ENCODE measurements at regions not wholly inside any gene's neighbourhood (a gene's known extent, or its start where the extent isn't known, plus 50 kb on each side); places are given as distances from the start of the nearest gene placed in this dataset.
"Not testable (repeated sequence)": the region's sequence is repeated elsewhere in the genome, so short reads cannot be mapped to it uniquely, and the experiment has no call there.

GRCh38 chr3:147675761-147676160 lies 266.6 kb downstream of the ZIC1 start:
- DNase-seq = no peak

GRCh38 chr3:147680837-147681483 lies 271.8 kb downstream of the ZIC1 start:
- no peak for DNase-seq

- DNase-seq = no peak
Observed at GRCh38 chr3:147688868-147689267, 279.7 kb downstream of the ZIC1 start.

- DNase-seq = no peak
Observed at GRCh38 chr3:147699175-147699838, 290.1 kb downstream of the ZIC1 start.

- no peak for DNase-seq
Observed at GRCh38 chr3:147701195-147701594, 292.0 kb downstream of the ZIC1 start.

- no peak for DNase-seq
Observed at GRCh38 chr3:147702509-147702908, 293.3 kb downstream of the ZIC1 start.

GRCh38 chr3:147705651-147706051 lies 296.5 kb downstream of the ZIC1 start:
- no peak for DNase-seq

GRCh38 chr3:147710753-147711152 lies 301.6 kb downstream of the ZIC1 start:
- not testable (repeated sequence) for DNase-seq

GRCh38 chr3:147712357-147712756 lies 303.2 kb downstream of the ZIC1 start:
- no peak for DNase-seq

- not testable (repeated sequence) for DNase-seq
Observed at GRCh38 chr3:147712758-147713157, 303.6 kb downstream of the ZIC1 start.

- no peak for DNase-seq
Observed at GRCh38 chr3:147713234-147714133, 304.3 kb downstream of the ZIC1 start.

- no peak for DNase-seq
Observed at GRCh38 chr3:147729641-147730040, 320.5 kb downstream of the ZIC1 start.

- no peak for DNase-seq
Observed at GRCh38 chr3:147730284-147730683, 321.1 kb downstream of the ZIC1 start.

GRCh38 chr3:147733217-147733616 lies 324.1 kb downstream of the ZIC1 start:
- no peak for DNase-seq

- no peak for DNase-seq
Observed at GRCh38 chr3:147735616-147736015, 326.5 kb downstream of the ZIC1 start.

- no peak for DNase-seq
Observed at GRCh38 chr3:147736226-147736625, 327.1 kb downstream of the ZIC1 start.

- no peak for DNase-seq
Observed at GRCh38 chr3:147737376-147737775, 328.2 kb downstream of the ZIC1 start.

- no peak for DNase-seq
Observed at GRCh38 chr3:147740928-147741327, 331.8 kb downstream of the ZIC1 start.

GRCh38 chr3:147744967-147745366 lies 335.8 kb downstream of the ZIC1 start:
- no peak for DNase-seq

GRCh38 chr3:147755310-147755709 lies 346.1 kb downstream of the ZIC1 start:
- no peak for DNase-seq

GRCh38 chr3:147756476-147756875 lies 347.3 kb downstream of the ZIC1 start:
- DNase-seq = no peak

- no peak for DNase-seq
Observed at GRCh38 chr3:147757866-147758265, 348.7 kb downstream of the ZIC1 start.

GRCh38 chr3:147758771-147759170 lies 349.6 kb downstream of the ZIC1 start:
- no peak for DNase-seq

- DNase-seq = no peak
Observed at GRCh38 chr3:147760085-147760484, 350.9 kb downstream of the ZIC1 start.

Data from NCI-H2029 (cell line).